22Rv1 (cell line): ENCODE measurements at regions not wholly inside any gene's neighbourhood (a gene's known extent, or its start where the extent isn't known, plus 50 kb on each side); places are given as distances from the start of the nearest gene placed in this dataset.

Source experiments
- H3K27ac ChIP-seq: fragments of 450-650 bp; 2 replicates; pipeline ENCODE4 v1.5.1; 2017
- CTCF ChIP-seq: fragments of 450-650 bp; IDR thresholded peaks from 2 replicates; pipeline ENCODE4 v1.5.1; 2017; ENCODE audit warnings: mild to moderate bottlenecking
- ZFX ChIP-seq: fragments of 450-650 bp; IDR thresholded peaks from 2 replicates; pipeline ENCODE4 v1.6.1; 2017; ENCODE audit warnings: antibody characterized with exemption, borderline replicate concordance

- TF ChIP-seq ZFX (no peak), CTCF (no peak)
- H3K27ac ChIP-seq, result no peak overlapping the region
Observed at GRCh38 chr6:143621876-143622605, 55.7 kb upstream of the PHACTR2 start.

GRCh38 chr6:143621159-143621873, 56.4 kb upstream of the PHACTR2 start:
- no peak for TF ChIP-seq CTCF
- TF ChIP-seq ZFX, result no peak
- H3K27ac ChIP-seq, result no peak overlapping the region

DNA sequence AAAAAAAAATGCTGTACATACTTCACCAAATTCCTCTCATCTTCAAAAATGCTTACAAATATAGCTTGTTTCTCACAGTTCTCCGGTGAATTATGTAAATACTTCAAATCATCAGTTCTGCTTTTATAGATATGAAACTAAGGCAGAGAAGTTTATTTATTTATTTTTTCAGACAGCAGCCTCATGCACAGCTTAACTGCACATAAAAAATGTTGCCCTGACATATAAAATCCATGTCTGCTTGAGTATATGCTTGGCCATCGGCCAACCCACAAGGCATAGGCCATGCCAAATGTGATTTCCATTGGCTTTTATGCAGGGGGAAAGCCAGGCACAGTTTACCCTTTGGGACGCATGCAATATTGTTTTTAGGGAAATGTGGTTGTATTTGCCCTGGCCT, 57.3 kb upstream of the PHACTR2 start:
- no peak for TF ChIP-seq ZFX
- H3K27ac ChIP-seq, result no peak overlapping the region

DNA sequence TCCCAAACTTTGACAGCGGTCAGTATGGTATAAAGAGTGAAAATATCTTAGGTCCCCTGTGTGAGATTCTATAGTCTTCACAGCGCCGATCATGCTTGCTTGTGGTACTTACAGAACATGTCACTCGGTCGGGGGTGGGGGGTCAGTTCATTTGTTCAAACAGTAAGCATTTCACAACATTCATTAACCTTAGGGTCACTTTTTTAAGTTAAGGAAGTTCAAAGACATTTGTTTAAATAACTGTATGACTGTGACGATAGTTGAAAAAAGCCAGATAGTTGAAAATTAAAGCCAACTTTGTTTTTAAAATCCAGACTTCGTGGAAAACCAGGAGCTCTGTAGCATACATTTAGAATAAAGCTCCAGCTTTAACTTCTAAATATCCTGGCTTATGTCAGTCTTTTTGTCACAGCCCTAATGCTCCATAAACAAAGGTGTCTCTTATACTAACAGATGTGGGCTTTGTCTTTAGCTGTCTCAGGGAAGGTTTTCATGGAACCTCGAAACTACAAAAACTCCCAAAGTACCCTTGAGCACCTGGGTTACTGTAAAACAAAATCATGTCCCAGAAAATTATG, 57.9 kb upstream of the PHACTR2 start:
- no peak overlapping the region for H3K27ac ChIP-seq
- TF ChIP-seq ZFX, result no peak
- no peak for TF ChIP-seq CTCF

GRCh38 chr6:143616741-143617140, 61.0 kb upstream of the PHACTR2 start:
- H3K27ac ChIP-seq, result no peak overlapping the region
- TF ChIP-seq CTCF (no peak), ZFX (no peak)

- no peak overlapping the region for H3K27ac ChIP-seq
- no peak for TF ChIP-seq CTCF
- no peak for TF ChIP-seq ZFX
Observed at GRCh38 chr6:143615785-143616184, 62.0 kb upstream of the PHACTR2 start.

DNA sequence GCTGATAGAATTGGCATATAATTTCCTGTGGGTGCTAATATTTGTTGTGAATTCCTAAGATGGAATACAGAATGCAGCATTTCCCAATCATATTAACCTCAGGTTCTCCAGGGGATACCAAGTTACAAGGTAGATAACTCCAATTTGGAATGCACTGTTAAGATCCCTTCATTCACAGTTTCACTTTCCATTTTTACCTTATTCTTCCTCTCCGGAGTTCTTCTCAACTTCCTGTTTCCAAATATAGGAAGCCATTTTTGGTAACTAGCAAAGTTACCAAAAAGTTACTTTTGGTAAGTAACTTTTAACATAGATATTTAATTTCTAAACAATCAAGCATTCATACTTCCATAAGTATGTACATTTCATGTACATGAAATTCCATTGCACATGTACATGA, 63.5 kb upstream of the PHACTR2 start:
- TF ChIP-seq CTCF (no peak), ZFX (no peak)
- no peak overlapping the region for H3K27ac ChIP-seq

- TF ChIP-seq ZFX (no peak), CTCF (no peak)
- no peak overlapping the region for H3K27ac ChIP-seq
Observed at GRCh38 chr6:143613749-143614148, 64.0 kb upstream of the PHACTR2 start.
